SK-N-SH treated with all-trans-retinoic acid at 6 μM for 48 hours (cell line): ENCODE measurements at regions not wholly inside any gene's neighbourhood (a gene's known extent, or its start where the extent isn't known, plus 50 kb on each side); places are given as distances from the start of the nearest gene placed in this dataset.
A peak's percentile ranks its signal among the peaks of the same experiment; 100 is the strongest.

ENCODE experiments used
- ATAC-seq: fragments of 200-7000 bp; cut with Tn5 transposase; 3 replicates; pipeline ENCODE4 v1.9.1; 2020; ENCODE audit warnings: mild to moderate bottlenecking, moderate library complexity
- ARNTL ChIP-seq: fragments of 450-650 bp; formaldehyde crosslinking; IDR thresholded peaks from 2 replicates; pipeline ENCODE4 v1.5.0; 2020; ENCODE audit warnings: low read depth, mild to moderate bottlenecking, moderate library complexity, borderline replicate concordance
- BACH2 ChIP-seq: fragments of 250-450 bp; sonication (Bioruptor Pico); IDR thresholded peaks from 2 replicates; pipeline ENCODE4 v1.9.0; 2021; ENCODE audit warnings: mild to moderate bottlenecking, borderline replicate concordance
- CREB5 ChIP-seq: fragments of 250-450 bp; sonication (Bioruptor Pico); IDR thresholded peaks from 2 replicates; pipeline ENCODE4 v1.5.1; 2020; ENCODE audit warnings: low read depth, mild to moderate bottlenecking, moderate library complexity
- CSRNP3 ChIP-seq: fragments of 250-450 bp; sonication (Bioruptor Pico); IDR thresholded peaks from 2 replicates; pipeline ENCODE4 v1.5.1; 2021; ENCODE audit warnings: mild to moderate bottlenecking, moderate library complexity
- ESRRG ChIP-seq: fragments of 250-450 bp; sonication (Bioruptor Pico); IDR thresholded peaks from 2 replicates; pipeline ENCODE4 v1.6.1; 2021; ENCODE audit warnings: mild to moderate bottlenecking
- GLIS3 ChIP-seq: fragments of 250-450 bp; sonication (Bioruptor Pico); IDR thresholded peaks from 2 replicates; pipeline ENCODE4 v1.5.0; 2020; ENCODE audit warnings: mild to moderate bottlenecking, moderate library complexity
- ISL1 ChIP-seq: fragments of 250-450 bp; sonication (Bioruptor Pico); IDR thresholded peaks from 2 replicates; pipeline ENCODE4 v2.1.2; 2022; ENCODE audit warnings: mild to moderate bottlenecking, moderate library complexity
- PATZ1 ChIP-seq: fragments of 250-450 bp; sonication (Bioruptor Pico); IDR thresholded peaks from 2 replicates; pipeline ENCODE4 v1.8.0; 2020; ENCODE audit warnings: mild to moderate bottlenecking, moderate library complexity, borderline replicate concordance
- POU6F1 ChIP-seq: fragments of 250-450 bp; sonication (Bioruptor Pico); IDR thresholded peaks from 2 replicates; pipeline ENCODE4 v1.8.0; 2021; ENCODE audit warnings: low read depth, mild to moderate bottlenecking, moderate library complexity, borderline replicate concordance
- PPARA ChIP-seq: fragments of 250-450 bp; sonication (Bioruptor Pico); IDR thresholded peaks from 2 replicates; pipeline ENCODE4 v1.5.0; 2020; ENCODE audit warnings: mild to moderate bottlenecking, borderline replicate concordance
- RARB ChIP-seq: fragments of 250-450 bp; sonication (Bioruptor Pico); IDR thresholded peaks from 2 replicates; pipeline ENCODE4 v1.8.0; 2021; ENCODE audit warnings: mild to moderate bottlenecking, moderate library complexity
- SNAI2 ChIP-seq: fragments of 250-450 bp; sonication (Bioruptor Pico); IDR thresholded peaks from 2 replicates; pipeline ENCODE4 v1.5.0; 2020; ENCODE audit warnings: mild to moderate bottlenecking, moderate library complexity
- TCF4 ChIP-seq: fragments of 250-450 bp; sonication (Bioruptor Pico); IDR thresholded peaks from 2 replicates; pipeline ENCODE4 v1.8.0; 2021; ENCODE audit warnings: mild to moderate bottlenecking, moderate library complexity, borderline replicate concordance
- TOX ChIP-seq: fragments of 250-450 bp; sonication (Bioruptor Pico); IDR thresholded peaks from 2 replicates; pipeline ENCODE4 v1.8.0; 2021; ENCODE audit warnings: mild to moderate bottlenecking, moderate library complexity, borderline replicate concordance
- TSHZ2 ChIP-seq: fragments of 250-450 bp; sonication (Bioruptor Pico); IDR thresholded peaks from 2 replicates; pipeline ENCODE4 v1.5.0; 2020; ENCODE audit warnings: mild to moderate bottlenecking, moderate library complexity
- ZC3H10 ChIP-seq: fragments of 250-450 bp; sonication (Bioruptor Pico); IDR thresholded peaks from 2 replicates; pipeline ENCODE4 v1.5.1; 2021; ENCODE audit warnings: mild to moderate bottlenecking, moderate library complexity
- ZFP3 ChIP-seq: fragments of 250-450 bp; sonication (Bioruptor Pico); IDR thresholded peaks from 2 replicates; pipeline ENCODE4 v1.5.0; 2020; ENCODE audit warnings: mild to moderate bottlenecking, moderate library complexity
- ZFP30 ChIP-seq: fragments of 450-650 bp; formaldehyde crosslinking; IDR thresholded peaks from 2 replicates; pipeline ENCODE4 v1.5.0; 2022; ENCODE audit warnings: mild to moderate bottlenecking, moderate library complexity
- ZNF70 ChIP-seq: fragments of 450-650 bp; formaldehyde crosslinking; IDR thresholded peaks from 2 replicates; pipeline ENCODE4 v1.5.0; 2020; ENCODE audit warnings: mild to moderate bottlenecking, moderate library complexity
- ZNF8 ChIP-seq: fragments of 450-650 bp; formaldehyde crosslinking; IDR thresholded peaks from 2 replicates; pipeline ENCODE4 v1.5.0; 2020; ENCODE audit warnings: mild to moderate bottlenecking, moderate library complexity

- TF ChIP-seq ZFP3 (no peak), ZFP30 (CRISPR knock-in tag) (no peak), CREB5 (CRISPR knock-in tag) (no peak)
- ATAC-seq: peak; percentile 53; the same call in 2 of the 3 replicates
These were observed 336.8 kb downstream of the HDGFL1 start for GRCh38 chr6:22906091-22906549.

GRCh38 chr6:22907085-22907484 lies 337.7 kb downstream of the HDGFL1 start:
- no peak for ATAC-seq
- TF ChIP-seq ISL1 (CRISPR knock-in tag): no peak
- TF ChIP-seq ZNF8 (CRISPR knock-in tag): no peak
- no peak for TF ChIP-seq ZFP3
- TF ChIP-seq ZNF70: no peak
- TF ChIP-seq GLIS3 (CRISPR knock-in tag): no peak
- TF ChIP-seq PATZ1 (CRISPR knock-in tag): no peak
- TF ChIP-seq ARNTL: no peak
- TF ChIP-seq, all 23 proteins: peak for 0

- TF ChIP-seq RARB (CRISPR knock-in tag) (no peak), ZFP30 (CRISPR knock-in tag) (no peak), TCF4 (no peak), TSHZ2 (CRISPR knock-in tag) (no peak), ZFP3 (no peak)
- TF ChIP-seq, all 23 proteins: peak for 0
- ATAC-seq: no peak
These were observed 341.0 kb downstream of the HDGFL1 start for GRCh38 chr6:22910370-22910769.

GRCh38 chr6:22913612-22914011 lies 344.2 kb downstream of the HDGFL1 start:
- ATAC-seq: no peak
- no peak for TF ChIP-seq SNAI2 (CRISPR knock-in tag)
- no peak for TF ChIP-seq PPARA (CRISPR knock-in tag)
- no peak for TF ChIP-seq TCF4
- TF ChIP-seq ZNF8 (CRISPR knock-in tag): no peak
- TF ChIP-seq ZFP3: no peak
- no peak for TF ChIP-seq ZFP30 (CRISPR knock-in tag)
- no peak for TF ChIP-seq RARB (CRISPR knock-in tag)
- TF ChIP-seq TOX: no peak
- no peak for TF ChIP-seq CREB5 (CRISPR knock-in tag)
- TF ChIP-seq ESRRG (CRISPR knock-in tag): no peak

- ATAC-seq: peak; percentile 85
- TF ChIP-seq POU6F1 (peak; percentile 81; the same call in 1 of the 2 replicates), TOX (peak; percentile 98), ZC3H10 (CRISPR knock-in tag) (peak; percentile 88; the same call in 1 of the 2 replicates), RARB (CRISPR knock-in tag) (peak; percentile 89; the same call in 1 of the 2 replicates), BACH2 (CRISPR knock-in tag) (no peak), CSRNP3 (peak; percentile 27; the same call in 1 of the 2 replicates), ISL1 (CRISPR knock-in tag) (peak; percentile 90), PATZ1 (CRISPR knock-in tag) (peak; percentile 74; the same call in 1 of the 2 replicates)
These were observed 348.0 kb downstream of the HDGFL1 start for GRCh38 chr6:22917344-22917743.
